ENCODE measurements at regions not wholly inside any gene's neighbourhood (a gene's known extent, or its start where the extent isn't known, plus 50 kb on each side); places are given as distances from the start of the nearest gene placed in this dataset.
"Not testable (repeated sequence)": the region's sequence is repeated elsewhere in the genome, so short reads cannot be mapped to it uniquely, and the experiment has no call there.

DNA sequence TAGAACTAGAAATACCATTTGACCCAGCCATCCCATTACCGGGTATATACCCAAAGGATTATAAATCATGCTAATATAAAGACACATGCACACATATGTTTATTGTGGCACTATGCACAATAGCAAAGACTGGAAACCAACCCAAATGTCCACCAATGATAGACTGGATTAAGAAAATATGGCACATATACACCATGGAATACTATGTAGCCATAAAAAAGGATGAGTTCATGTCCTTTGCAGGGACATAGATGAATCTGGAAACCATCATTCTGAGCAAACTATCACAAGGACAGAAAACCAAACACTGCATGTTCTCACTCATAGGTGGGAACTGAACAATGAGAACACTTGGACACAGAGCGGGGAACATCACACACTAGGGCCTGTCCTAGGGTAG, 586.5 kb downstream of the UQCRFS1 start:
- TF ChIP-seq, protein P1, sequence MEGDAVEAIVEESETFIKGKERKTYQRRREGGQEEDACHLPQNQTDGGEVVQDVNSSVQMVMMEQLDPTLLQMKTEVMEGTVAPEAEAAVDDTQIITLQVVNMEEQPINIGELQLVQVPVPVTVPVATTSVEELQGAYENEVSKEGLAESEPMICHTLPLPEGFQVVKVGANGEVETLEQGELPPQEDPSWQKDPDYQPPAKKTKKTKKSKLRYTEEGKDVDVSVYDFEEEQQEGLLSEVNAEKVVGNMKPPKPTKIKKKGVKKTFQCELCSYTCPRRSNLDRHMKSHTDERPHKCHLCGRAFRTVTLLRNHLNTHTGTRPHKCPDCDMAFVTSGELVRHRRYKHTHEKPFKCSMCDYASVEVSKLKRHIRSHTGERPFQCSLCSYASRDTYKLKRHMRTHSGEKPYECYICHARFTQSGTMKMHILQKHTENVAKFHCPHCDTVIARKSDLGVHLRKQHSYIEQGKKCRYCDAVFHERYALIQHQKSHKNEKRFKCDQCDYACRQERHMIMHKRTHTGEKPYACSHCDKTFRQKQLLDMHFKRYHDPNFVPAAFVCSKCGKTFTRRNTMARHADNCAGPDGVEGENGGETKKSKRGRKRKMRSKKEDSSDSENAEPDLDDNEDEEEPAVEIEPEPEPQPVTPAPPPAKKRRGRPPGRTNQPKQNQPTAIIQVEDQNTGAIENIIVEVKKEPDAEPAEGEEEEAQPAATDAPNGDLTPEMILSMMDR (IDR thresholded peaks at IDR 0.05) = not testable (repeated sequence)
- not testable (repeated sequence) for TF ChIP-seq POLR2A, EP300 (IDR thresholded peaks at IDR 0.05)

Data from sigmoid colon (tissue), 4 donors.